HG02884 (cell line): ENCODE measurements at regions not wholly inside any gene's neighbourhood (a gene's known extent, or its start where the extent isn't known, plus 50 kb on each side); places are given as distances from the start of the nearest gene placed in this dataset.

Source experiments
- ATAC-seq: cut with Tn5 transposase; IDR thresholded peaks from one replicate; pipeline ENCODE4 v1.9.1; 2021; ENCODE audit warnings: mild to moderate bottlenecking, moderate library complexity; ENCODE audit not compliant: unreplicated experiment

DNA sequence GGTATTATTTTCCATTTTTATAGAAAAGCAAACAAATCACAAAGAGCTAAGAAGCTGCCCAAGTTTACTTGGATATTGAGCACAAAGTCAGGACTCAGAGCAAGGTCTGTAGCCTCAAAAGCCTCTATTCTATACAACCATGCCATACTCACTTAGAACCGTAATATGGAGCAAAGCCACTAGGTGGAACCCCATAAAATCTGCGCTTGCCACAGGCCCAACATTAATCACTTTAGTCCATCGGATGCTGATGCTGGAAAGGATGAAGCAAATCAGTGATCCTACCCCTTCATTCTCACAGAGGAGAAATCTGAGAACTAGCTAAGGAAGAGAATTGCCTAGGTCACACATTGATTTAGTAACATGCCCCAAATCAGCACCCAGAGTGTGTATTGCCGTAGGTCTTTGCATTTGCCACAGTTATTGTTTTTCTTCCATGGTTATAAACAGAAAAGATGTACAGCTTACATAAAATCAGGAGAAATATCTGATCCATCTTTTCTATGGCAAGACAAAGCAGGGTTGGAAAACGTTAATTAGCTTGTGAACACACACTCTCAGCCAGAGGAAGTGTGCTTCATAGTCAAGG is 56.7 kb upstream of the RAB38 start:
- peak; percentile 94 for ATAC-seq

- no peak for ATAC-seq
Measured at GRCh38 chr11:88229303-88229702, 54.1 kb upstream of the RAB38 start.
